ENCODE measurements at regions not wholly inside any gene's neighbourhood (a gene's known extent, or its start where the extent isn't known, plus 50 kb on each side); places are given as distances from the start of the nearest gene placed in this dataset.
"Not testable (repeated sequence)": the region's sequence is repeated elsewhere in the genome, so short reads cannot be mapped to it uniquely, and the experiment has no call there.

- TF ChIP-seq NFRKB (IDR thresholded peaks at IDR 0.05); CTBP1 (IDR thresholded peaks at IDR 0.05; ENCODE audit: borderline replicate concordance); HDGF (IDR thresholded peaks at IDR 0.05; ENCODE audit: borderline replicate concordance); SUZ12 (IDR thresholded peaks at IDR 0.05); FOXM1 (IDR thresholded peaks at IDR 0.05; ENCODE audit: borderline replicate concordance); SP1 (IDR thresholded peaks at IDR 0.05); ZNF384 (IDR thresholded peaks at IDR 0.05); BHLHE40 (IDR thresholded peaks at IDR 0.05; ENCODE audit: borderline replicate concordance); TARDBP (IDR thresholded peaks at IDR 0.05); ELF4 (IDR thresholded peaks at IDR 0.05); FOXA1 (IDR thresholded peaks at IDR 0.05); PKNOX1 (IDR thresholded peaks at IDR 0.05): not testable (repeated sequence)
These were observed 483.8 kb downstream of the TUBA3C start for GRCh38 chr13:18697851-18698250.

All from HEK293T (cell line).